ENCODE measurements at regions not wholly inside any gene's neighbourhood (a gene's known extent, or its start where the extent isn't known, plus 50 kb on each side); places are given as distances from the start of the nearest gene placed in this dataset.

GRCh38 chr11:134470238-134470637 lies 58.2 kb upstream of the B3GAT1 start:
- TF ChIP-seq PKNOX1 (IDR thresholded peaks at IDR 0.05): peak; percentile 52
- TF ChIP-seq ZNF431 (CRISPR knock-in tag; IDR thresholded peaks at IDR 0.05): no peak
- TF ChIP-seq HDAC6 (IDR thresholded peaks at IDR 0.05; ENCODE audit: low read depth, low read length): no peak
- Histone ChIP-seq H3K9me3 (replicated peaks; ENCODE audit: control insufficient read depth, insufficient read depth, low read depth, low read length) (no peaks in the 10 kb centered on the region), H3K27ac (ENCODE audit: extremely low read depth, low read depth, low read length) (no peak overlapping the region), H3K36me3 (ENCODE audit: control insufficient read depth, insufficient read depth, low read length) (no peaks in the 10 kb centered on the region), H3K9ac (ENCODE audit: insufficient read depth in 1 of 2, low read depth in 2 of 2, low read length in 2 of 2) (no peak overlapping the region), H3K4me2 (ENCODE audit: insufficient read depth, low read length) (no peak overlapping the region), H3K4me1 (replicated peaks in 1 of 2; ENCODE audit: control insufficient read depth in 2 of 2, insufficient read depth in 2 of 2, low read length in 2 of 2) (peaks cover 0 to 4% of the 10 kb centered on the region in 2 experiments; a peak in 1 of 5 replicates), H3K9me1 (ENCODE audit: control insufficient read depth, insufficient read depth, low read length) (no peaks in the 10 kb centered on the region), H3K27me3 (ENCODE audit: control insufficient read depth in 2 of 2, insufficient read depth in 2 of 2, low read length in 2 of 2) (peaks cover 20 to 77% of the 10 kb centered on the region in 2 experiments), H3K4me3 (no peak overlapping the region), H4K20me1 (replicated peaks; ENCODE audit: control insufficient read depth, insufficient read depth, low read length) (no peaks in the 10 kb centered on the region), H2AFZ (ENCODE audit: low read depth, low read length) (no peak overlapping the region), H3K79me2 (ENCODE audit: control insufficient read depth, insufficient read depth, low read length) (no peaks in the 10 kb centered on the region)
- no peak for ATAC-seq
- no peak for DNase-seq (ENCODE audit: extremely low read depth in 1 of 4, low spot score in 3 of 4)
- intact Hi-C loops (cut with micrococcal nuclease): no loop called here
- no peak for FAIRE-seq
- in situ Hi-C loops (cut with MboI): no loop called here
- CTCF ChIA-PET (ENCODE audit: low intra/inter-chr PET ratio): no interaction called here
- POLR2A ChIA-PET: interaction anchor here (0.6 kb wide), 1 partner anchor 45 kb away, joined by 3 read pairs; no protein-coding TSS in a partner anchor
- 1% methylated on average over 6 of the region's 6 CpGs for WGBS (ENCODE audit: insufficient coverage, low coverage, missing lambda C conversion rate)
- BruUV-seq (replicated peaks): no TSS peak

GRCh38 chr11:134469627-134470026 lies 57.6 kb upstream of the B3GAT1 start:
- in situ Hi-C loops (cut with MboI): no loop called here
- H3K9me3 ChIP-seq (replicated peaks; ENCODE audit: control insufficient read depth, insufficient read depth, low read depth, low read length): no peaks in the 10 kb centered on the region
- peaks cover 0 to 4% of the 10 kb centered on the region in 2 experiments; a peak in 1 of 5 replicates for H3K4me1 ChIP-seq (replicated peaks in 1 of 2; ENCODE audit: control insufficient read depth in 2 of 2, insufficient read depth in 2 of 2, low read length in 2 of 2)
- H3K36me3 ChIP-seq (ENCODE audit: control insufficient read depth, insufficient read depth, low read length): no peaks in the 10 kb centered on the region
- no TSS peak for BruUV-seq (replicated peaks)
- DNase-seq (ENCODE audit: extremely low read depth in 1 of 4, low spot score in 3 of 4) (peak; percentile 32 to 67 (median 64)), FAIRE-seq (peak; percentile 71), ATAC-seq (peak; percentile 85)
- intact Hi-C loops (cut with micrococcal nuclease): no loop called here
- no peak overlapping the region for H3K4me2 ChIP-seq (ENCODE audit: insufficient read depth, low read length)
- no peaks in the 10 kb centered on the region for H4K20me1 ChIP-seq (replicated peaks; ENCODE audit: control insufficient read depth, insufficient read depth, low read length)
- no peak overlapping the region for H2AFZ ChIP-seq (ENCODE audit: low read depth, low read length)
- no peak overlapping the region for H3K4me3 ChIP-seq
- WGBS (ENCODE audit: insufficient coverage, low coverage, missing lambda C conversion rate): 0% methylated on average over 3 of the region's 3 CpGs
- CTCF ChIA-PET (ENCODE audit: low intra/inter-chr PET ratio): no interaction called here
- H3K79me2 ChIP-seq (ENCODE audit: control insufficient read depth, insufficient read depth, low read length): no peaks in the 10 kb centered on the region
- POLR2A ChIA-PET: no interaction called here
- no peak overlapping the region for H3K9ac ChIP-seq (ENCODE audit: insufficient read depth in 1 of 2, low read depth in 2 of 2, low read length in 2 of 2)
- no peaks in the 10 kb centered on the region for H3K9me1 ChIP-seq (ENCODE audit: control insufficient read depth, insufficient read depth, low read length)
- H3K27ac ChIP-seq (ENCODE audit: extremely low read depth, low read depth, low read length): no peak overlapping the region
- peaks cover 25 to 76% of the 10 kb centered on the region in 2 experiments for H3K27me3 ChIP-seq (ENCODE audit: control insufficient read depth in 2 of 2, insufficient read depth in 2 of 2, low read length in 2 of 2)
- TF ChIP-seq L3MBTL2 (IDR thresholded peaks at IDR 0.05) (peak; percentile 92), SIX5 (IDR thresholded peaks at IDR 0.05; ENCODE audit: borderline replicate concordance in 1 of 2, insufficient read depth in 1 of 2, low read depth in 1 of 2, low read length in 2 of 2) (peak; percentile 60 to 63; a peak in 3 of 4 replicates), REST (IDR thresholded peaks at IDR 0.05; ENCODE audit: borderline replicate concordance) (peak; percentile 46; the same call in 1 of the 2 replicates), REST (CRISPR knock-in tag; IDR thresholded peaks at IDR 0.05; ENCODE audit: low read depth) (no peak), FOS (IDR thresholded peaks at IDR 0.05; ENCODE audit: extremely low read depth, insufficient read length) (peak; percentile 44)
